ENCODE measurements at regions not wholly inside any gene's neighbourhood (a gene's known extent, or its start where the extent isn't known, plus 50 kb on each side); places are given as distances from the start of the nearest gene placed in this dataset.
"Not testable (repeated sequence)": the region's sequence is repeated elsewhere in the genome, so short reads cannot be mapped to it uniquely, and the experiment has no call there.

GRCh38 chr6:67431076-67431475 lies 1204.0 kb upstream of the ADGRB3 start:
- CTCF ChIA-PET: no interaction called here
- intact Hi-C loops (cut with micrococcal nuclease; ENCODE audit: unreplicated experiment): no loop called here
- Mint-ChIP-seq H3K4me1 (ENCODE audit: low read depth, unreplicated experiment) (no peaks in the 10 kb centered on the region), H3K4me3 (ENCODE audit: low read depth, unreplicated experiment) (no peak overlapping the region), H3K36me3 (ENCODE audit: insufficient read depth, unreplicated experiment) (no peaks in the 10 kb centered on the region), H3K27me3 (ENCODE audit: unreplicated experiment) (no peaks in the 10 kb centered on the region), H3K27ac (ENCODE audit: unreplicated experiment) (no peak overlapping the region), H3K9me3 (ENCODE audit: low read depth, unreplicated experiment) (peaks cover 10% of the 10 kb centered on the region)
- no peak for DNase-seq
- BruUV-seq (replicated peaks): no TSS peak
- TF ChIP-seq CTCF (IDR thresholded peaks at IDR 0.05; ENCODE audit: unreplicated experiment): no peak

- DNase-seq; CTCF ChIA-PET; H3K4me1 Mint-ChIP-seq (ENCODE audit: low read depth, unreplicated experiment); H3K4me3 Mint-ChIP-seq (ENCODE audit: low read depth, unreplicated experiment); H3K27me3 Mint-ChIP-seq (ENCODE audit: unreplicated experiment); BruUV-seq (replicated peaks); H3K27ac Mint-ChIP-seq (ENCODE audit: unreplicated experiment); H3K36me3 Mint-ChIP-seq (ENCODE audit: insufficient read depth, unreplicated experiment); intact Hi-C loops (cut with micrococcal nuclease; ENCODE audit: unreplicated experiment): not testable (repeated sequence)
- H3K9me3 Mint-ChIP-seq (ENCODE audit: low read depth, unreplicated experiment): peaks cover 12% of the 10 kb centered on the region
These were observed 1208.4 kb upstream of the ADGRB3 start for GRCh38 chr6:67426686-67427085.

- CTCF ChIA-PET: no interaction called here
- BruUV-seq (replicated peaks): no TSS peak
- H3K36me3 Mint-ChIP-seq (ENCODE audit: insufficient read depth, unreplicated experiment): no peaks in the 10 kb centered on the region
- no peak overlapping the region for H3K4me3 Mint-ChIP-seq (ENCODE audit: low read depth, unreplicated experiment)
- no peak for DNase-seq
- H3K27ac Mint-ChIP-seq (ENCODE audit: unreplicated experiment): no peak overlapping the region
- H3K4me1 Mint-ChIP-seq (ENCODE audit: low read depth, unreplicated experiment): no peaks in the 10 kb centered on the region
- intact Hi-C loops (cut with micrococcal nuclease; ENCODE audit: unreplicated experiment): no loop called here
- peaks cover 9% of the 10 kb centered on the region for H3K9me3 Mint-ChIP-seq (ENCODE audit: low read depth, unreplicated experiment)
- H3K27me3 Mint-ChIP-seq (ENCODE audit: unreplicated experiment): no peaks in the 10 kb centered on the region
- no peak for TF ChIP-seq CTCF (IDR thresholded peaks at IDR 0.05; ENCODE audit: unreplicated experiment)
These were observed 1223.0 kb upstream of the ADGRB3 start for GRCh38 chr6:67412035-67412434.

GRCh38 chr6:67411036-67411435 lies 1224.0 kb upstream of the ADGRB3 start:
- no peaks in the 10 kb centered on the region for H3K36me3 Mint-ChIP-seq (ENCODE audit: insufficient read depth, unreplicated experiment)
- intact Hi-C loops (cut with micrococcal nuclease; ENCODE audit: unreplicated experiment): no loop called here
- peaks cover 9% of the 10 kb centered on the region for H3K9me3 Mint-ChIP-seq (ENCODE audit: low read depth, unreplicated experiment)
- H3K27ac Mint-ChIP-seq (ENCODE audit: unreplicated experiment): no peak overlapping the region
- H3K4me1 Mint-ChIP-seq (ENCODE audit: low read depth, unreplicated experiment): no peaks in the 10 kb centered on the region
- no peak for TF ChIP-seq CTCF (IDR thresholded peaks at IDR 0.05; ENCODE audit: unreplicated experiment)
- no peak for DNase-seq
- no peak overlapping the region for H3K4me3 Mint-ChIP-seq (ENCODE audit: low read depth, unreplicated experiment)
- CTCF ChIA-PET: no interaction called here
- no TSS peak for BruUV-seq (replicated peaks)
- no peaks in the 10 kb centered on the region for H3K27me3 Mint-ChIP-seq (ENCODE audit: unreplicated experiment)

- Mint-ChIP-seq H3K4me3 (ENCODE audit: low read depth, unreplicated experiment) (no peak overlapping the region), H3K27ac (ENCODE audit: unreplicated experiment) (no peak overlapping the region), H3K9me3 (ENCODE audit: low read depth, unreplicated experiment) (peaks cover 6% of the 10 kb centered on the region), H3K36me3 (ENCODE audit: insufficient read depth, unreplicated experiment) (no peaks in the 10 kb centered on the region), H3K27me3 (ENCODE audit: unreplicated experiment) (no peaks in the 10 kb centered on the region), H3K4me1 (ENCODE audit: low read depth, unreplicated experiment) (no peaks in the 10 kb centered on the region)
- CTCF ChIA-PET: no interaction called here
- DNase-seq: no peak
- no peak for TF ChIP-seq CTCF (IDR thresholded peaks at IDR 0.05; ENCODE audit: unreplicated experiment)
- BruUV-seq (replicated peaks): no TSS peak
- intact Hi-C loops (cut with micrococcal nuclease; ENCODE audit: unreplicated experiment): no loop called here
These were observed 1240.8 kb upstream of the ADGRB3 start for GRCh38 chr6:67394254-67394653.

All from Calu3 (cell line).